ENCODE measurements at regions not wholly inside any gene's neighbourhood (a gene's known extent, or its start where the extent isn't known, plus 50 kb on each side); places are given as distances from the start of the nearest gene placed in this dataset.

GRCh38 chr11:111035746-111036145, 209.8 kb upstream of the POU2AF2 start:
- TF ChIP-seq CTCF (IDR thresholded peaks at IDR 0.05) (no peak), POLR2A (IDR thresholded peaks at IDR 0.05) (no peak)

Data from testis (tissue), 2 donors.